GM18907 (cell line): ENCODE measurements at regions not wholly inside any gene's neighbourhood (a gene's known extent, or its start where the extent isn't known, plus 50 kb on each side); places are given as distances from the start of the nearest gene placed in this dataset.
"Not testable (repeated sequence)": the region's sequence is repeated elsewhere in the genome, so short reads cannot be mapped to it uniquely, and the experiment has no call there.

Experiments
- ATAC-seq: cut with Tn5 transposase; IDR thresholded peaks from one replicate; pipeline ENCODE4 v1.9.1; 2021; ENCODE audit warnings: mild to moderate bottlenecking, moderate library complexity; ENCODE audit not compliant: unreplicated experiment

GRCh38 chr3:15903164-15903563 lies 105.4 kb upstream of the ANKRD28 start:
- ATAC-seq = no peak

- no peak for ATAC-seq
Observed at GRCh38 chr3:15903759-15904720, 106.3 kb upstream of the ANKRD28 start.

- no peak for ATAC-seq
Observed at GRCh38 chr3:15905041-15905440, 107.3 kb upstream of the ANKRD28 start.

- ATAC-seq = not testable (repeated sequence)
Observed at GRCh38 chr3:15907403-15907802, 109.6 kb upstream of the ANKRD28 start.

- ATAC-seq = no peak
Observed at GRCh38 chr3:15918988-15919387, 121.2 kb upstream of the ANKRD28 start.

GRCh38 chr3:15919971-15920370 lies 122.2 kb upstream of the ANKRD28 start:
- no peak for ATAC-seq

GRCh38 chr3:15923640-15924405 lies 126.0 kb upstream of the ANKRD28 start:
- ATAC-seq = no peak

GRCh38 chr3:15924914-15925313 lies 127.1 kb upstream of the ANKRD28 start:
- no peak for ATAC-seq

GRCh38 chr3:15926871-15927270 lies 129.1 kb upstream of the ANKRD28 start:
- no peak for ATAC-seq

- no peak for ATAC-seq
Observed at GRCh38 chr3:15927969-15928368, 130.2 kb upstream of the ANKRD28 start.

GRCh38 chr3:15929944-15930571 lies 132.3 kb upstream of the ANKRD28 start:
- ATAC-seq = no peak

GRCh38 chr3:15932348-15933300 lies 134.8 kb upstream of the ANKRD28 start:
- ATAC-seq = no peak

GRCh38 chr3:15933439-15934139 lies 135.8 kb upstream of the ANKRD28 start:
- no peak for ATAC-seq

GRCh38 chr3:15934389-15935195 lies 136.8 kb upstream of the ANKRD28 start:
- no peak for ATAC-seq

GRCh38 chr3:15936312-15936711 lies 138.5 kb upstream of the ANKRD28 start:
- no peak for ATAC-seq

GRCh38 chr3:15940641-15941040 lies 142.9 kb upstream of the ANKRD28 start:
- ATAC-seq = no peak

- ATAC-seq = not testable (repeated sequence)
Observed at GRCh38 chr3:15941457-15941856, 143.7 kb upstream of the ANKRD28 start.

GRCh38 chr3:15941958-15942357 lies 144.2 kb upstream of the ANKRD28 start:
- ATAC-seq = no peak

GRCh38 chr3:15942462-15942861 lies 144.7 kb upstream of the ANKRD28 start:
- ATAC-seq = no peak
